ENCODE measurements at regions not wholly inside any gene's neighbourhood (a gene's known extent, or its start where the extent isn't known, plus 50 kb on each side); places are given as distances from the start of the nearest gene placed in this dataset.

- TF ChIP-seq CTCF (IDR thresholded peaks at IDR 0.05): no peak
- no peak for TF ChIP-seq ZFX (IDR thresholded peaks at IDR 0.05; ENCODE audit: borderline replicate concordance)
Observed at GRCh38 chr14:38749936-38750335, 353.1 kb downstream of the SEC23A start.

All from 22Rv1 (cell line).